ENCODE measurements at regions not wholly inside any gene's neighbourhood (a gene's known extent, or its start where the extent isn't known, plus 50 kb on each side); places are given as distances from the start of the nearest gene placed in this dataset.

DNA sequence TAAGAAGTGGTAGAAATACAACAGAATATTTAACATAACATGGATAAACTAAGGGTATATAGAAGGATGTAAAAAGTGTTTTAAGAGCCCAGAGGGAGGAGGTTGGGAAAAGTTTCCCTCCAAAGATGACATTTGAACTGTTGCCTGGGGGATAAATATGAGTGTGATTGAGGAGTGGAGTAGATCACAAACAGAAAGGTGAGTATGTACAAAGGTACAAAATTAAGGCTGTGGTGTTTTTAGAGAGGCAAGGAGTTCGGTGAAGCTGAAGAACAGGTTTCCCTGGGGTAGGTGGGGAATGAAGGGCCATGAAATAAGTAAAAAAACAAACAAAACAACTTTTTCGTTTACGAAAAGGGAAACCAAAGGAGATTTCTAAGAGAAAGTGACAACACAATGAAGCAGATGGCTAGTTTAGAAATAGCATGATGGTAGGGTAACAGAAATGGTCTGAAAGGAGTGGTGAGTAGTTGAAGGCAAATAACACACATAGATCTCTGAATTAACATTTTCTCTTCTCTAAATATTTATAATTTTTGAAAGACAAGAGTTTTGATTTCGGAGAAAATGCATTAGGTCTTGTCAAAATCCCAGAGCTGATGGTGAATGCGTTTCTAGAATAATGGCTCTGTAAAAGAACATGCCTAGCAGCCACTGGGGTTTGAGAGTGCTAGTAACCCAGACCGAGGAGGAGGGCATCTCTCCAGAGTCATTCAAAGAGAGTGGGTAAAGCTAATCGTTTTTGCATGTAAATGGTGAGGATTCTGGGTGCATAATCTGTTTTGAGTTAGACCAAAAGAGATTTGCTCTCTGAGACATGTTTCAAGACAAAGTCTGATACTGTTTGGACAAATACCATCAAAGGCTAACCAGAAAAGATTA lies 240.4 kb upstream of the DCN start:
- Histone ChIP-seq H3K27ac (no peak overlapping the region), H3K4me3 (no peak overlapping the region), H3K4me1 (peaks cover 0 to 8% (median 7%) of the 10 kb centered on the region in 4 donors), H3K27me3 (no peaks in the 10 kb centered on the region), H3K9me3 (no peaks in the 10 kb centered on the region), H3K36me3 (no peaks in the 10 kb centered on the region)
- TF ChIP-seq EP300 (IDR thresholded peaks at IDR 0.05) (no peak), POLR2A (IDR thresholded peaks at IDR 0.05) (no peak), POLR2AphosphoS5 (IDR thresholded peaks at IDR 0.05) (no peak)
- TF ChIP-seq, protein P1, sequence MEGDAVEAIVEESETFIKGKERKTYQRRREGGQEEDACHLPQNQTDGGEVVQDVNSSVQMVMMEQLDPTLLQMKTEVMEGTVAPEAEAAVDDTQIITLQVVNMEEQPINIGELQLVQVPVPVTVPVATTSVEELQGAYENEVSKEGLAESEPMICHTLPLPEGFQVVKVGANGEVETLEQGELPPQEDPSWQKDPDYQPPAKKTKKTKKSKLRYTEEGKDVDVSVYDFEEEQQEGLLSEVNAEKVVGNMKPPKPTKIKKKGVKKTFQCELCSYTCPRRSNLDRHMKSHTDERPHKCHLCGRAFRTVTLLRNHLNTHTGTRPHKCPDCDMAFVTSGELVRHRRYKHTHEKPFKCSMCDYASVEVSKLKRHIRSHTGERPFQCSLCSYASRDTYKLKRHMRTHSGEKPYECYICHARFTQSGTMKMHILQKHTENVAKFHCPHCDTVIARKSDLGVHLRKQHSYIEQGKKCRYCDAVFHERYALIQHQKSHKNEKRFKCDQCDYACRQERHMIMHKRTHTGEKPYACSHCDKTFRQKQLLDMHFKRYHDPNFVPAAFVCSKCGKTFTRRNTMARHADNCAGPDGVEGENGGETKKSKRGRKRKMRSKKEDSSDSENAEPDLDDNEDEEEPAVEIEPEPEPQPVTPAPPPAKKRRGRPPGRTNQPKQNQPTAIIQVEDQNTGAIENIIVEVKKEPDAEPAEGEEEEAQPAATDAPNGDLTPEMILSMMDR (IDR thresholded peaks at IDR 0.05) = no peak
- 53 to 68% methylated on average over 7 of the region's 7 CpGs for WGBS, 2 donors
- intact Hi-C loops (cut with DNase I) = no loop called here
- DNase-seq = no peak

DNA sequence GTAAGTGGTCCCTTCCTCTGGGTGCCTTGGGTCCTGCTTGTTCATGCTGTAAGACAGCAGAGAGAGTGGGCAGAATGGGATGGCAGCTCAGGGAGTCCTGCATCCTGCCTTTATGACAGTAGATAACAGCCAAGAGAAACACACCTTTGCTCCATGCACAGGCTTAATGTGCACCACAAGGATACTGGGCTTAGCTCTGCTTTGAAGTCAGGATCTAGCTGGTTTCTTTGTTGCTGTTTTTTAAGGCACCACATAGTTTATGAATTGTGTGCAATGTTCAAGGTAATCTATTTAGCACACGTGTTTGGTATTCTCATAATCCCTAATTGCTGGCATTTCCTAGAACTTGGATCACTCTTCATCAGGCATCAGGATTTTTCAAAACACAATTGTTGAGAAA lies 239.5 kb upstream of the DCN start:
- TF ChIP-seq POLR2AphosphoS5 (IDR thresholded peaks at IDR 0.05) (no peak), EP300 (IDR thresholded peaks at IDR 0.05) (no peak), POLR2A (IDR thresholded peaks at IDR 0.05) (no peak)
- TF ChIP-seq, protein P1 (IDR thresholded peaks at IDR 0.05) = no peak
- Histone ChIP-seq H3K27me3 (no peaks in the 10 kb centered on the region), H3K4me1 (peaks cover 0 to 8% (median 7%) of the 10 kb centered on the region in 4 donors), H3K36me3 (no peaks in the 10 kb centered on the region), H3K4me3 (no peak overlapping the region), H3K27ac (no peak overlapping the region), H3K9me3 (no peaks in the 10 kb centered on the region)
- 9 to 51% methylated on average over 1 of the region's 1 CpG for WGBS, 2 donors
- DNase-seq = no peak
- intact Hi-C loops (cut with DNase I) = no loop called here

DNA sequence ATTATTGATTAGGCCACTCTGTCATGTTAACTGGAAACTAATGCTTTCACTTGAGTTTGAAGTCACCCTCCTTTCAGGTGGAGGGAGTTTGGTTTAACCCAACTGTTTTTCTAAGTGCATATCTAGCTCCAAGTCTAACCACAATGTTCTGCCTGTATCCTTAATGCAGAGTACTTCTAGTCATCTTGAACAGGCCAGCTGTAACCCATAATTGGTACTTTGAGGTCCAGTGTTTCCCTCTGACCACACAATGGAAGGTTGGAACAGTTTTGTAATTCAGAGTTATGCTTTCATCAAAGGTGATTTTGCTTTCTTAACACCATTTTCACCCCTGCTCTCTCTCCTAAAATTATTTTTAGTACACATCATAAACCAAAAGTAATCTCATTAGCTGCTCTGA lies 237.2 kb upstream of the DCN start:
- no peak for DNase-seq
- intact Hi-C loops (cut with DNase I) = no loop called here
- Histone ChIP-seq H3K27me3 (no peaks in the 10 kb centered on the region), H3K27ac (no peak overlapping the region), H3K4me1 (peaks cover 0 to 8% (median 7%) of the 10 kb centered on the region in 4 donors), H3K9me3 (no peaks in the 10 kb centered on the region), H3K4me3 (no peak overlapping the region), H3K36me3 (no peaks in the 10 kb centered on the region)
- TF ChIP-seq, protein P1 (IDR thresholded peaks at IDR 0.05) = no peak
- TF ChIP-seq POLR2AphosphoS5 (IDR thresholded peaks at IDR 0.05) (no peak), EP300 (IDR thresholded peaks at IDR 0.05) (no peak), POLR2A (IDR thresholded peaks at IDR 0.05) (no peak)

DNA sequence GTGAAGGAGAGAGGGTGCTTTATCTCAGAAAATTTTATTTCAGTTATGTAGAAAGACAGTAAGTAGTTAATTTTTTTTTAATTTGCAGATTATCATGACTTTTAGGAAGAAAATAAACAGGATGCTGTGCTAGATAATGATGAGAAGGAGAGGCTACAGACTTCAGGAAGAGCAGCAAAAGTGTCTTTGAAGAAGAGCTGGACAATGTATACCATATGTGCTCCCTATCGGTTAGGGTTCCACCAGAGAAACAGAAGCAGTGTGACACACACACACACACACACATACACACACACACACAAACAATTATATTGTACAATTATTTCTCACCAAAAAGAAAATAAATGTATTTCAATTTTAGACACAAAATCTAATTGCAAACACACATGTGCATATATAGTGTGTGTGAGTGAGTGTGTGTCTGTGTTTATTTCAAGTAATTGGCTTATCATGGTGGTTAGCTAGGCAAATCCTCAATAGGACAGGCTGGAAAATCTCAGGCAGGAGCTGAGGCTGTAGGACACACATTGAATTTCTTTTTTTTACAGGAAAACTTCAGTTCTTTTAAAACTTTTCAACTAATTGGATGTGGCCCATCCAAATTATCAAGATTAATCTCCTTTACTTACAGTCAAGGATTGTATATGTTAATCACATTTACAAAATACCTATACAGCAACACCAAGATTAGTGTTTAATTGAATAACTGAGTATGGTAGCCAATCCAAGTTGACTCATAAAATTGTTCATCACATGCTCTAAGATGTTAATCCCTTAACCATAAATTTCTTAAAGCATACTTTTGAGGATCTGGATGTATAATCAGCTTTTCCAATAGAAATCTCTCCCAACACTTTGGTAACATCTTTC lies 235.8 kb upstream of the DCN start:
- H3K36me3 ChIP-seq = no peaks in the 10 kb centered on the region
- DNase-seq = no peak
- peaks cover 0 to 3% (median 2%) of the 10 kb centered on the region in 4 donors for H3K4me1 ChIP-seq
- TF ChIP-seq POLR2AphosphoS5 (IDR thresholded peaks at IDR 0.05) (no peak), EP300 (IDR thresholded peaks at IDR 0.05) (no peak), POLR2A (IDR thresholded peaks at IDR 0.05) (no peak)
- TF ChIP-seq, protein P1 (IDR thresholded peaks at IDR 0.05) = no peak
- H3K27ac ChIP-seq = no peak overlapping the region
- H3K4me3 ChIP-seq = no peak overlapping the region
- H3K27me3 ChIP-seq = no peaks in the 10 kb centered on the region
- H3K9me3 ChIP-seq = no peaks in the 10 kb centered on the region
- intact Hi-C loops (cut with DNase I) = no loop called here
- WGBS, 2 donors = 96 to 98% methylated on average over 1 of the region's 1 CpG

Measured in sigmoid colon (tissue), 6 donors.